ENCODE measurements at regions not wholly inside any gene's neighbourhood (a gene's known extent, or its start where the extent isn't known, plus 50 kb on each side); places are given as distances from the start of the nearest gene placed in this dataset.

GRCh38 chr15:31552482-31553099, 226.0 kb downstream of the KLF13 start:
- no peak for TF ChIP-seq CTCF (conservative IDR thresholded peaks at IDR 0.05; ENCODE audit: low read depth, low read length)
- no peak for TF ChIP-seq EZH2phosphoT487 (IDR thresholded peaks at IDR 0.05; ENCODE audit: borderline replicate concordance, low read length)

Measured in PC-3 (cell line).